AG09319 (cell line): ENCODE measurements at regions not wholly inside any gene's neighbourhood (a gene's known extent, or its start where the extent isn't known, plus 50 kb on each side); places are given as distances from the start of the nearest gene placed in this dataset.

ENCODE experiments used
- DNase-seq: peaks from one replicate; pipeline ENCODE4 v3.0.0-alpha.2; 2010; ENCODE audit warnings: low read depth; ENCODE audit errors: extremely low read depth
- TF ChIP-seq, protein P1 (sequence below): IDR thresholded peaks from 2 replicates; pipeline ENCODE4 v1.5.1; 2011; ENCODE audit warnings: low read depth, mild to moderate bottlenecking, inconsistent platforms, low read length, moderate library complexity

DNA sequence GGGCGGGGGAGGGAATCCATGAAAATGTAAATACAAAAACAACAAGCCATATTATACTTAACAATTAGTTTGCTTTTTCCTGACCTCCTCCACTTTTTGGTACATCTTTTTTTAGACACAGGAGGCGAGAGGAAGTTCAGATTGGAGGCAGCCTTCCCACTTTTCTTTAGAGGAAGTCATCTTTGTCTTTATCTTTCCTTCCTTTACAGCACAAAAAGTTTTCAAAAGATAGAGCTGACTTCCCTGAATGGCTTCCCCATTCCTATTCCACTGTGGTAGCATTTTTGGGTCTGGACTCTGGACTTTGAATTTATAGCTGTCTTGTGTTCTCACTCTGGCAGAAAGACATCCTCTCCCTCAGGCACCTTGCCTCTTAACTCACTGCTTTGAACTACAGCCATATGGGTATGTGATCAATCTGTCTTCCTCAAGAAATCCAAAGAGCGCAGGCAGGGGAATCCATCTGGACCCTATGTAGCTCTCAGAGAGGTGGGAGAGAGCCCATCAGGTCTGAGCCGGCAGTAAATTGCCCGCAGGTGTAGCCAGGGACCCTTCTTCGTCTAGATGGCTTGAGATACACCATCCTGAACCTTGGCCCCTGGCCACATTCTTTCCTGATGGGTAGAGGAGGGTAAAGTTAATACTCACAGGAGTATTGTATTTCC, 101.9 kb downstream of the AQP4 start:
- DNase-seq = no peak
- TF ChIP-seq, protein P1, sequence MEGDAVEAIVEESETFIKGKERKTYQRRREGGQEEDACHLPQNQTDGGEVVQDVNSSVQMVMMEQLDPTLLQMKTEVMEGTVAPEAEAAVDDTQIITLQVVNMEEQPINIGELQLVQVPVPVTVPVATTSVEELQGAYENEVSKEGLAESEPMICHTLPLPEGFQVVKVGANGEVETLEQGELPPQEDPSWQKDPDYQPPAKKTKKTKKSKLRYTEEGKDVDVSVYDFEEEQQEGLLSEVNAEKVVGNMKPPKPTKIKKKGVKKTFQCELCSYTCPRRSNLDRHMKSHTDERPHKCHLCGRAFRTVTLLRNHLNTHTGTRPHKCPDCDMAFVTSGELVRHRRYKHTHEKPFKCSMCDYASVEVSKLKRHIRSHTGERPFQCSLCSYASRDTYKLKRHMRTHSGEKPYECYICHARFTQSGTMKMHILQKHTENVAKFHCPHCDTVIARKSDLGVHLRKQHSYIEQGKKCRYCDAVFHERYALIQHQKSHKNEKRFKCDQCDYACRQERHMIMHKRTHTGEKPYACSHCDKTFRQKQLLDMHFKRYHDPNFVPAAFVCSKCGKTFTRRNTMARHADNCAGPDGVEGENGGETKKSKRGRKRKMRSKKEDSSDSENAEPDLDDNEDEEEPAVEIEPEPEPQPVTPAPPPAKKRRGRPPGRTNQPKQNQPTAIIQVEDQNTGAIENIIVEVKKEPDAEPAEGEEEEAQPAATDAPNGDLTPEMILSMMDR = no peak

GRCh38 chr18:26757263-26758019, 108.1 kb downstream of the AQP4 start:
- TF ChIP-seq, protein P1 = no peak
- no peak for DNase-seq

DNA sequence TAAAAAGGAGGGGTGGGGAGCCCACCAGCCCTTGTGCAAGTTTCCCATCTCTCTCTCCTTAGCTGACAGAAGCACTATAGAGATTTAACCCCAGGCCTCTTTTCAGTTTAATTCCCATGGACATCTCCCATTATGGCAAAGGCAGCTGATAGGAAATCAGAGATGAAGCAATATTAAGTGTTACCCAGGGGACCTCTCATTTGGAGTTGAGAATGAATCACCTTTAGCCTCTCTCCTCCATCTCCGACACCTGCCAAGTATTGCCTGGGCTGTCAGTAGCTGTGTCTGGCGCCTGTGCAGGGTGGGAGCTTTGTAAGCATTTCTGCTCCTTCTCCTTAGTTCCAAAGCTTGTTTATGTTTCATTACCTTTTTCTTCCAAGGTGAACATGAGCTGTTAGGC, 109.0 kb downstream of the AQP4 start:
- TF ChIP-seq, protein P1 = no peak
- no peak for DNase-seq

GRCh38 chr18:26746826-26747475, 118.6 kb downstream of the AQP4 start:
- DNase-seq = no peak
- TF ChIP-seq, protein P1 = no peak

DNA sequence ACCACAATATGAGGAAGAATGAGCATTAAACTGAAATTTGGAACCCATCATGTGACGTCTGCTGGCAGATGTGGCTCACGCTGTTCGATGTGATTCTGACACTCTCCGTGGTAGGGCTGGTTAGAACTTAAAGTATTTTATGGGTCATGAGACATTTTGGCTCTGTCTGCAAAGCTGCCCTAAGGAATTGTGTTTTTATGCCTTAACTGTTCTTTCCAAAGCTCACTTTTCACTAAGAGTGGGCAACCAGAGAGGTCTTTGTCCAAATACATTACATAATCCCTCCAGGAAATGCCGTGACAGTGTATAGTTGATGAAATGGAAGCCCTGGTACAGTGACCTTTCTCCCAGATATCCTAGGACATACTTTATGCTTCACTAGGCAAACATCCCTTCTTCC, 119.1 kb downstream of the AQP4 start:
- DNase-seq = no peak
- TF ChIP-seq, protein P1 = no peak

DNA sequence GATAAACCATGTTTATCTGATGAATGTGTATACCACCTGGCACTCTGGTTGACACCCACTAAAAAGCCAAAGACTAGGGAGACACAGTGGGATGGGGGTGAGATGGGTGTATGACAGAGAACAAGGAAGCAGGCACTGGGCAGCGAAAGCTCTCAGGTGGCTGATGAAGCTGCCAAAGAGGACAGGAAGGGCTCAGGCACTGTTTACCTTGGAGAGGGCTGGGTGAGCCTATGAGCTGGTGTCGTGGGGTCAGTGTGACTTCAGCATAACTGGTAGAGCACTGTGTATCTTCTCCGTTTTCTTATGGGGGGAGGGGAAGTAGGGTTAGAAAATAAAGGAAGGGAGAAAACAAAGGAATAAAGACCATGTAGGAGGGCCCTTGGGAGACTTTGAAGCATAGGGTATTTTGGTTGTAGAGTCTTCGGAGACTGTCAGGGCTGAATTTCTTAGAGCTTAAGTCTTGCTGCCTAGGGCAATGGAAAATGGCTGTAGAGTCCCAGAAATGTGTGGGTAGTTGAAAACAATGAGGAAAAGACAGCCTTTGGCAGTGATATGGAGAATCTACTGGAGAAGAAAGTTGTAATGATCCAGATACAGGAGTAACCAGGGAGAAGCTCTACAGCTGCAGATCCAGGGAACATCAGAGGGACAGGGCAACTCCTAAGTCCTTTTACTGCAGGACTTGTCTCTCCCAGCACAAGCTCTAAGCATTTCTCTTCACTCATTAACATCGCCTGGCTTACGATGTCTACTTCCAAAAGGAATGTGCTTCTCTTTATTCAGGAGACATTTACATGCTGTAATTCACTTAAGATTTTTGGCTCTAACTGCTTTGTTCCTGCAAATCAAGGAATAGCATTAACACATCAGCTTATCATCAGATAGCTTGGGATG, 120.0 kb downstream of the AQP4 start:
- TF ChIP-seq, protein P1 = no peak

More for the DNA sequence above, 120.0 kb downstream of the AQP4 start:
- no peak for DNase-seq
